ENCODE measurements at regions not wholly inside any gene's neighbourhood (a gene's known extent, or its start where the extent isn't known, plus 50 kb on each side); places are given as distances from the start of the nearest gene placed in this dataset.

DNA sequence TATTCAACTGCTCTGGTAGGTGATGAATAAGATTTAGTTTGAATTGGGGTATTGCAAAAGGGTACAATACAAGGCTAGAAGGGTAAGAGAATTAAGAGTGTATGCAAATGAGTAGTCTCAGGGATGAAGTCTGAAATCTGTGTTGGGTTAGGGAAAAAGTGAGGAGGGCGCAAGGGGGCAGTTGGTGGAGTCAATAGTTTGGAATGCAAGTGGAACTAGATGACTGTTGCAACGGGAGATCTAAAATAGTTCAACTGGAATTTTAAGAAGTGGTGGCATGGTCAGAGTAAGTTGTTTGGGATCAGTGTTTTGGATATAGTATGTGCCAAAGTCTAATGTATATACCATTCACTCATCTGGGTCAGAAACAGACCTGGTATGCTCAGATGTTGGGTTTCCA lies 329.6 kb downstream of the GJA1 start:
- TF ChIP-seq EZH2 (IDR thresholded peaks at IDR 0.05; ENCODE audit: insufficient read depth, poor library complexity, severe bottlenecking) (no peak), EZH2phosphoT487 (IDR thresholded peaks at IDR 0.05; ENCODE audit: insufficient read depth, low read depth) (no peak)
